ENCODE measurements at regions not wholly inside any gene's neighbourhood (a gene's known extent, or its start where the extent isn't known, plus 50 kb on each side); places are given as distances from the start of the nearest gene placed in this dataset.
A peak's percentile ranks its signal among the peaks of the same experiment; 100 is the strongest.

GRCh38 chr2:4883375-4883774 is 808.8 kb upstream of the SOX11 start:
- no peak for TF ChIP-seq CTCF (IDR thresholded peaks at IDR 0.05; ENCODE audit: low read length, missing control alignments)
- no peak for DNase-seq (ENCODE audit: low read depth)
- no peak overlapping the region for H3K4me3 ChIP-seq (replicated peaks; ENCODE audit: low read depth, low read length)

- no peak for TF ChIP-seq CTCF (IDR thresholded peaks at IDR 0.05; ENCODE audit: low read length, missing control alignments)
- H3K4me3 ChIP-seq (replicated peaks; ENCODE audit: low read depth, low read length), result no peak overlapping the region
- DNase-seq (ENCODE audit: low read depth), result no peak
These were observed 808.0 kb upstream of the SOX11 start for GRCh38 chr2:4884117-4884571.

- DNase-seq (ENCODE audit: low read depth), result no peak
- H3K4me3 ChIP-seq (replicated peaks; ENCODE audit: low read depth, low read length), result no peak overlapping the region
- no peak for TF ChIP-seq CTCF (IDR thresholded peaks at IDR 0.05; ENCODE audit: low read length, missing control alignments)
These were observed 800.8 kb upstream of the SOX11 start for GRCh38 chr2:4891394-4891793.

GRCh38 chr2:4895371-4895770 is 796.8 kb upstream of the SOX11 start:
- no peak for DNase-seq (ENCODE audit: low read depth)
- H3K4me3 ChIP-seq (replicated peaks; ENCODE audit: low read depth, low read length), result no peak overlapping the region
- TF ChIP-seq CTCF (IDR thresholded peaks at IDR 0.05; ENCODE audit: low read length, missing control alignments), result no peak

GRCh38 chr2:4898706-4899105 is 793.5 kb upstream of the SOX11 start:
- H3K4me3 ChIP-seq (replicated peaks; ENCODE audit: low read depth, low read length), result no peak overlapping the region
- TF ChIP-seq CTCF (IDR thresholded peaks at IDR 0.05; ENCODE audit: low read length, missing control alignments), result no peak
- DNase-seq (ENCODE audit: low read depth), result peak; percentile 3

GRCh38 chr2:4900242-4900641 is 791.9 kb upstream of the SOX11 start:
- no peak for DNase-seq (ENCODE audit: low read depth)
- TF ChIP-seq CTCF (IDR thresholded peaks at IDR 0.05; ENCODE audit: low read length, missing control alignments), result no peak
- H3K4me3 ChIP-seq (replicated peaks; ENCODE audit: low read depth, low read length), result no peak overlapping the region

All from fibroblast of pulmonary artery (primary cell).